Fibroblast of gingiva (primary cell): ENCODE measurements at regions not wholly inside any gene's neighbourhood (a gene's known extent, or its start where the extent isn't known, plus 50 kb on each side); places are given as distances from the start of the nearest gene placed in this dataset.
"Not testable (repeated sequence)": the region's sequence is repeated elsewhere in the genome, so short reads cannot be mapped to it uniquely, and the experiment has no call there.

Source experiments
- DNase-seq: peaks from one replicate; pipeline ENCODE4 v3.0.0-alpha.2; 2011; ENCODE audit warnings: low read depth

DNA sequence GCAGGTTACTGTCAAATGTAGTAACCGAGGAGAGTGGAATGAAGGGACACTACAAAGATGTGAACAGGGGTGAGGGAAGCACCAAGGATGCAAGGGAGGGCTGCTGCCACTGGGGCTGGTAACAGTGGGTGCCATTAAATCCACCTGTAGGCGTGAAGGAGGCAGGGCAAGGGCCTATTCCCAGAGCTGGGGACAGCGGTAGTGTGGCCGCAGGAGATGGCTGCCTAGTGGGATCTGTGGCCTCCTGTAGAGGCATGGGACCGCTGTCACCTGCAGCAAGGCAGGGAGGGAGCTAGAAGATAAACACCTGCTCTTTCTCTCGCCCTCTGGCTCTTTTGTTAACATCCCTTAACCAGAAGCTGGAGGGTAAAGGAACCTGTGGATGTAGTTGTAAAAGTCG, 80.5 kb upstream of the CNIH3 start:
- DNase-seq, result no peak

DNA sequence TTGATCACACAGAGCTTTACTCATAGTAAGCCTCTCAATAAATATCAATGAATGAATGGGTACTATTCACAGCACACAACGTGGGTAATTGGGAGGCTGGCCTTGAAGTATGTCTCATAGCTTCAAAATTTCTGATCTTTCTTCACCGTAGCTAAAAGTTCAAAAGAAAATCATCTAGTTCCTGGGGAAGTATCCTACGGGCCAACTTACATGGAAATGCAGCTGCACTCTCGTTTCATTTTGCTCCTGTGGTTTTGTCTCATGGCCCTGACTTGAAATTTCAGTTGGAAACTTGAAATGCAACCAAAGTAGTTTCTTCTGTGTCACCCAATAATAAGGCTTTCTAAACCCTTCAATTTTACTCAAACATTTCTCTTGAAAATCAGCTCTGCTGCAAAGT, 76.1 kb upstream of the CNIH3 start:
- peak; percentile 72 for DNase-seq

DNA sequence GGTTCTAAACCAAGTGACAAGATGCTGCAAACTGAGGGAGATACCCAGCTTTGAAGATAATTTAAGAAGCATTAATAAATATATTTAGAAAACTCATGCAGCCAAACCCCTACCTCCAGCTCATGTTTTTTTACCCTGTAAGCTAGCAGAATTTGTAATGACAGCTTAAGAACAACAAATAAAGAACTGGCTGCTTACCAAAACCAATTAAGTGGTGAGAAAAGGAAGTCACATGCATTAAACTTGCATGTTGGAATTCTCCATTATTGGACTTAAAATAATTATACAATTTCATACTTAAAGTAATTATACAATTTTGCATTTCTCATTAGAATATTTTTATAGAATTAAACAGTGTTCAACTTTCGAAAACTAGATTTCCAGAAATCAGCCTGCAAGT, 75.6 kb upstream of the CNIH3 start:
- no peak for DNase-seq

DNA sequence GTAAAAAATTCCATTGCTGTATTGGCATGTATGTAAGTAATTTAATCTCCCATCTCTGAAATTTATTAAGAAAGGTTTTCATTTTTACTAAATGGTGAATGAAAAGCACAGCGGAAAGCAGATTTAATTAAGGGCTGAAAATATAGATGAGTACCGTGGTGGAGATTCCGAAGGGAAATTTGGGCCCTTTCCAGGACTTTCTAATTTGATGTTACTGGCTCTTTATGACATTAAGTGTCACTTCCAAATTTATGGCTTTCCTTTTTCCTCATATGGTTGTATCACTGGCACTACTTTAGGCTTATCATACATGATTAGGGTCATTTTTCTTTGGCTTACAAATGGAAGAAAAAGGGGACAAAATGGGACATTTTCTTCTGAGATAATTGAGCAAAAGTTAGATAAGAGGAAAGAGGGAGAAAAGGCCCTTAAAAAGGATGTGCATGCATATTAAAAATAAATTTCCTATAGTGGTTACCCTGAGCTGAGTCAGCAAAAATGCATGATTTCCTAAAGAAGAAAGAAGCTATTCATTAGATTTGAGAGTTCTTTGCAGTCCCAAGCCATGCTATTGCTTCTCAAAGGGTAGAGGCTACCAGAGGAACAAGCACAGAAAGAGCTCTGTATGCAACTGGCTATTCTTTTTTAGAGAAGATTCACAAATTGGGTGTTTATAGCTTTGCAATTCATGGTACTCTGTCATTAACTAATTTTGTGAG, 74.9 kb upstream of the CNIH3 start:
- no peak for DNase-seq

DNA sequence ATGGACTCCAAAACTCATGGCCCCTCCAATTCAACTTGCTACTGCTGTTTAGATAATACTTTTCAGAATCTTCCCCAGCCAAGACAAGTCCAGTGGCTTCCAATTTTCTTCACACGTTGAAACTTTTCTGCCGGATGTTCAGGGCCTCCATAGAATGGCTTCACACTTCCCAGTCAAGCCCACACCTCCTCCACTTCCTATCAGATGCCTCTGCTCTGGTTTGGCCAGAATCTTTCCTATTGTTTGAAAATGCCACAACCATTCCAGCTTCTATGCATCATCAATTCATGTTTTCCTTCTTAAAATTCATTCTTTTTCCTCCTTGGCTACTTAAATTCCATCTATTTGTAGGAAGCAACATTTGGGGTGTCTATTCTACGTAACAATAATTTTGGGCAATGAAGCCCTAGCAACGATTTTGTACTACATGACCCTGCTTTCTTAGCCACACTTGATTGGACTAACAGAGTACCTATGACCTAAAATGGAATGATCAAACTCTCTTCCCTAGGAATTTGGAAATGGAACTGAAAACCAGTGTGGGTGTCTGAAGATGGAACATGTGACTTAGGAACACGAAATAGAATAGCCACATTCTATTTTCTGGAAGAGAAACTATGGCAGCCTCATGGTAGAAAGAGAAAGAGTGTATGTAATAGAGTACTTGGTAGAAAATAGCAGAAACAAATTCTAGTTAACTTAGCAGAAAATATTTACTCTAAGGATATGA, 74.1 kb upstream of the CNIH3 start:
- no peak for DNase-seq

DNA sequence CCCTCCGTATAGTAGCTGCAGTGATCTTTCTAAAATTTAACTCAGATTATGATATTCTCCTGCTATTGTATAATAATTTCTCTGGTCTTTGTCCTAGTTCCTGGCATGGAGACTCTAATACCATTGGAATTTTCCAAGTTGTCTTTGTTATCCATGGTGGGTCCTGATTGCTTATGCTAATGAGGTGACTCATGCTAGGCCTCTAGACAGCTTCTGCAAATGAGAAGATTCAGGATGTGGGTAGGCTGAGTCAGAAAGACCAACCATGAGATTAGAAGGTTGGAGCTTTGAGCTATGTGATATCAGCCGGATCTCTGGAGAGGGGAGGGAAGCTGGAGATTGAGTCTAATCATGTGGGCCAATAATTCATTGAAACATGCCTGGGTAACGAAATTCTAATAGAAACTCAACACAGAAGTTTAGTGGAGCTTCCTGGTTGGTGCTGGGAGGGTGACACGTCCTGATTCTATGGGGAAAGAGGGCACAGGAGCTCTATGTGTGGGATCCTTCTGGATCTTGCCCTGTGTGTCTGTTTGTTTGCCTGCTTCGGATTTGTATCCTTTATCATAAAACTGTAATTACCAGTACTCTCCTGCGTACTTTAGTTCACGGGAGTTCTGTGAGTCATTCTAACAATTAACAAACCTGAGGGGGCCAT, 73.2 kb upstream of the CNIH3 start:
- DNase-seq, result peak; percentile 85

DNA sequence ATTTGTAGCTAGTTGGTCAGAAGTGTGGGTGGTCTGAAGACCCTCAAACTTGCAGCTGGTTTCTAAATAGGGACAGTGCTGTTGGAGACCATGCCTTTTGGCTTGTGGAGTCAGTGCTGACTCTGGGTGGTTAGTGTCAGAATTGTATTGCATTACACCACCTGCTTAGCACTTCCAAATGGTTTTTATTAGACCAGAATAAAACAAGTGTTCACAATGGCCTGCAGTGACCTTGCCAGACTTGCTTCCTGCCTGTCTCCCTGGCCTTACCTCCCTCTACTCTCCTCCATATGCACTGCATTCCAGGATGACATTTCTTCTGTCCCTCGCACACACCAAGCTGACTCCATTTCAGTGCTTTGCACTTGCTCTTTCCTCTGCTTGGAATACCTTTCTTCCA, 72.7 kb upstream of the CNIH3 start:
- no peak for DNase-seq

DNA sequence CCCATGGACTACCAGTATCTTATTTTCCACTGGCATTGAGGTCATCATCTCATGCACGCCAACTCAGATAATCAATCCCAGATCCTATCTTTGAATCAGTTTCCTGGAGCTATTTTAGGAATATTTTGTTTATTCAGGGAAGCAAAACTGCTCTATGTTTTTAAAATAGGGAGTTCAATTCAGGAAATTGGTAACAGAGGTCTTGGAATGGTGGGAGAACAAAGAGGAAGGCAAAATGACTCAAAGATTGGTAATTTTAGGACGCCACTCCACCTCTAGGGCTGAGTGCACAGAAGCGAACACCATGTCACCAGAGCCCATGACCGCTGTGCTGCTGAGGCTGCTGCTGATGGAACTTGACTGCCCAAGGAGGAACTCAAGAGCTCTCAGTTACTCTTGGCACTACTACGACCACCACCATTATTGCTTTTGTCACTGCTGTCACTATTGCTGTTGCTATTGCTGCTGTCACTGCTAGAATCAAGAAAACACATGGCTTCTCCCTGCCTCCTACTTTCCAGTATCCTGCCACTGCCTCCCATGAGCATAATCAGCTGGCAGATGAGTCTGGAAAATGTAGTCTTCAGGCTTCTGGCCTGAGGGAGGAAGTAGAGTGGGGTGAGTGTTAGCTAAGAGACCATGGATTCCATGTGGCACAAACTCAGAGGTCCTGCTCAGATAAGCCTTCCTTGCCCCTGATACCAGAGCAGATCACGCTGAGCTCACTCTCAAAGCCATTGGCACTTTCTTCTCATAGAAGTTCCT, 71.6 kb upstream of the CNIH3 start:
- peak; percentile 80 for DNase-seq

DNA sequence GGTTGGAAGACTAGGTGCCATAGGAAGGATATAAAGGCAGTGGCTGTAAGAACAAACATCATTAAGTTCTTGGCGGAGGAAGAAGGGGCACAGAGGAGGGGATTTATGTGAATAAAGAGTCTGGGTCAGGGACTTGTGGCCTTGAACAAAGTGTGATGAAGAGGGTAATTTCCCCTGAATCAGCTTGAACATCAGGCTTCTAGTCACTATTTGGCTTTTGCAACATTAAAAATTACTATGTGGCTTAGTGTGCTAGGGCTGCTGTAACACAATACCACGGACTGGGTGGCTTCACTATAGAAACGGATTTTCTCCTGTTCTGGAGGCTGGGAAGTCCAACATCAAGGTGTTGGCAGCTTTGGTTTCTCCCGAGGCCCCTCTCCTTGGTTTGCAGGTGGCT, 70.5 kb upstream of the CNIH3 start:
- DNase-seq, result no peak

DNA sequence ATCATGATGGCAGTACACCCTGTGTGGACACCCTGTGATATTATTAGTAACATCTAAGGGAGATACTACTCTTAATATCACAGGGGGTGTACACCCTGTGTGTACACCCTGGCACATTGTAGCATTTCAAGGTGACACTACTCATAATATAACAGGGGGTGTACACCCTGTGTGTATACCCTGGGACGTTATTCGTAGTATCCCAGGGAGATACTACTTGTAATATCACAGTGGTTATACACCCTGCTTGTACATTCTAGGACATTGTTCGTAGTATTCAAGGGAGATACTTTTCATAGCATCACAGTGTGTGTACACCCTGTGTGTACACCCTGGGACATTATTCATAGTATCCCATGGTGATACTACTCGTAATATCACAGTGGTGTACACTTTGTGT, 67.4 kb upstream of the CNIH3 start:
- no peak for DNase-seq

DNA sequence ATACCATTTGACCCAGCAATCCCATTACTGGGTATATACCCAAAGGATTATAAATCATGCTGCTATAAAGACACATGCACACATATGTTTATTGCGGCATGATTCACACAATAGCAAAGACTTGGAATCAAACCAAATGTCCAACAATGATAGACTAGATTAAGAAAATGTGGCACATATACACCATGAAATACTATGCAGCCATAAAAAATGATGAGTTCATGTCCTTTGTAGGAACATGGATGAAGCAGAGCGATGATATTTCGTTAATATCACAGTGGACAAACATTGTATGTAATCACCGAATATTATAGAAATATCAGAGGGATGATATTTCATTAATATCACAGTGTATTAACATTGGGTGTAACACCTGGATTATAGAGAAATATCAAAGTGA, 64.9 kb upstream of the CNIH3 start:
- not testable (repeated sequence) for DNase-seq

DNA sequence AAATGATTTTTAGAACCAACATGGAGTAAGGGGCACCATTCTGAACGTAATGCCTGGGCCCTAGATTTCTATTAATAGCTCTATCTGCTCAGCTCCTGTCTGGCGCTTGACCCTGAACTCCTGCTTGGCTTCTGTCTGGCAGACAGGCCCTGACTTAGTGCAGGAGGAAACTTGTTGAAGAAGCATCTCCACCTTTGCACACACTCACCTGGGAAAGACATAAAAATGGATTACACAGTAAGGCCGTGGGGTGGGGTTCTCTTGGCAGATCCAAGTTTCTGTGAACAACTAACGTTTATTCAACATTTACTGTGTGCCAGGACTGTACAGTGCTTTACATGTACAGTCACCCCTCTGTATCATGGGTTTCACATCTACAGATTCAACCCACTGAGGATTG, 62.1 kb upstream of the CNIH3 start:
- no peak for DNase-seq

DNA sequence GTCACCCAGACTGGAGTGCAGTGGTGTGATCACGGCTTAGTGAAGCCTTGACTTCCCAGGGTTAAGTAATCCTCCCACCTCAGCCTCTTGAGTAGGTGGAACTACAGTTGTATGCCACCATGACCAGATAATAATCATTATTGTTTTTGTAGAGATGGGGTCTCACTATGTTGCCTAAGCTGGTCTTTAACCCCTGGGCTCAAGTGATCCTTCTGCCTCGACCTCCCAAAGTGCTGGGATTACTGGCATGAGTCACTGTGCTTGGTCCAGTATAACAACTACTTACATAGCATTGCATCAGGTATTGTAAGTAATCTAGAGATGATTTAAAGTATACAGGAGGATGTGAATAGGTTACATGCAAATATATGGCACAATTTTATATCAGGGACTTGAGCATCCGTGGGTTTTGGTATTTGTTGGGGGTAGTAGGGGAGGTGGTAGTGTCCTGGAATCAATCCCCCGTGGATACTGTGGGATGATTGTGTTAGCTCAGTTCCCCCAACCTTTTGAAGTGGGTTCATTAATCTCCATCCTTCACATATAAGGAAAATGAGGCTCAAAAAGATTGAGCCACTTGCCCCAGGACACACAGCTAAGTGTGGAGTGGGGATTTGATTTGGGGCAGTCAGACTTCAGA, 61.4 kb upstream of the CNIH3 start:
- DNase-seq, result no peak

DNA sequence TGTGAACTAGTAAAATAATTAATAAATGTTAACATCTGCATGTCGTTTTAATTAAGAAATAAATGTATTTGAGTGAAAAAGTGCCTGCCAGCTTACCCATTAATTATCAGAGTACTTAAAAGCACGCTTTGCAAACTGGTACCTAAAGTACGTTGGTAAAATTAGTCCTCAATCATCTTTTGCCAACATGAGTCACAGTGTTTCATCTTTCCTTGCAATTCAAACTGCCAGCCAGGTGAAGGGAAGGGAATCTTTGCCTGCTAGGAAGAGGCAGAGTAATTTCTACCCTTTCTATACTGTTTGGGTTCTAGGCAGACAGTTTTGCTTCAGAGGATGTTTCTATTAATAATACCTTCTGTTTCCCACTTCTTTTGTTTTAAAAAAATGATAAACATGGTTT, 57.2 kb upstream of the CNIH3 start:
- DNase-seq, result no peak

DNA sequence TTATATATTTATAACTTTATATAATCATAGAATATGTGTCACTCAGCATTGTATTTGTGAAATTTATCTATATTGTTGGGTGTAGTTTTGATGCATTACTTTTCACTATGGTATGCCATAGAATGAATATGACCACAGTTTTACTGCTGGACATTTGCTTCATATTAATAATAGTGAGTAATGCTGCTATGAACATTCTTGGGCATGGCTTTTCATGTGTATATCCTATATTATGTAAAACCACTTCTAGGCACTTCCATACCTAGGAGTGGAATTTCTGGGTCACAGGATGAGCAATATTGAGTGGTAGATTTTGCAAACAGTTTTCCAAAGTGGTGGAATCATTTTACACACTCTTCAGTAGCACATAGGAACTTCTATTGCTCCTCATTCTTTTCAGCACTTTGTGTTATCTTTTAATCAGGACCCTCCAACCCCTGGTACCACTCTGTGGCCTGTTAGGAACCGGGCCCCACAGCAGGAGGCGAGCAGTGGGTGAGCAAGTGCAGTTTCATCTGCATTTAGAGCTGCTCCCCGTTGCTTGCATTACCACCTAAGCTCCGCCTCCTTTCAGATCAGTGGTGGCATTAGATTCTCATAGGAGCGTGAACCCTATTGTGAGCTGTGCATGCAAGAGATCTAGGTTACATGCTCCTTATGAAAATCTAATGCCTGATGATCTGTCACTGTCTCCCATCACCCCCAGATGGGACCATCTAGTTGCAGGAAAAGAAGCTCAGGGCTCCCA, 56.0 kb upstream of the CNIH3 start:
- DNase-seq, result peak; percentile 19

DNA sequence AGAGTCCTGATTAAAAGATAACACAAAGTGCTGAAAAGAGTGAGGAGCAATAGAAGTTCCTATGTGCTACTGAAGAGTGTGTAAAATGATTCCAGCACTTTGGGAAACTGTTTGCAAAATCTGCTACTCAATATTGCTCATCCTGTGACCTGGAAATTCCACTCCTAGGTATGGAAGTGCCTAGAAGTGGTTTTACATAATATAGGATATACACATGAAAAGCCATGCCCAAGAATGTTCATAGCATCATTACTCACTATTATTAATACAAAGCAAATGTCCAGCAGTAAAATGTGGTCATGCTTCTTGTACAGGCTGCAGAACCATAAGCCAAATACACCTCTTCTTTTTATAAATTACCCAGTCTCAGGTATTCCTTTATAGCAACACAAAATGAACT, 53.2 kb upstream of the CNIH3 start:
- not testable (repeated sequence) for DNase-seq

DNA sequence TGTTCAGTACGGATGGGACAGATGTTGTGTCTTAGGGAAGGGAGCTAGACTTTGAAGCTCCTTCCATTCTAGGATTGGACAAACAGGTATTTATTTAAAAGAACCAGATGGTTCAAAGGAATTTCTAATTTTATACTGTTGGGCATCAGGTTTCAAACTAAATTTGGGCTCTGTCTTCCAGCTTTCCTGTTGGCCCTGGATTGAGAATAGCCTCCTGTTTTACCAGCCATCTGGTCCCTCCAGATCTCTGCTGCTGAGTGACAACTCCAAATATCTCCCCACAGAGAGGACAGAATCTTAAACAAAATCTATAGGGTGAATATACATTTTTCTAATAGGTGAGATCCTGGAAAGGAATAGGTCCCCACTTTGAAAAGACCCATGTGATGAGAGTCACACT, 52.5 kb upstream of the CNIH3 start:
- DNase-seq, result no peak

DNA sequence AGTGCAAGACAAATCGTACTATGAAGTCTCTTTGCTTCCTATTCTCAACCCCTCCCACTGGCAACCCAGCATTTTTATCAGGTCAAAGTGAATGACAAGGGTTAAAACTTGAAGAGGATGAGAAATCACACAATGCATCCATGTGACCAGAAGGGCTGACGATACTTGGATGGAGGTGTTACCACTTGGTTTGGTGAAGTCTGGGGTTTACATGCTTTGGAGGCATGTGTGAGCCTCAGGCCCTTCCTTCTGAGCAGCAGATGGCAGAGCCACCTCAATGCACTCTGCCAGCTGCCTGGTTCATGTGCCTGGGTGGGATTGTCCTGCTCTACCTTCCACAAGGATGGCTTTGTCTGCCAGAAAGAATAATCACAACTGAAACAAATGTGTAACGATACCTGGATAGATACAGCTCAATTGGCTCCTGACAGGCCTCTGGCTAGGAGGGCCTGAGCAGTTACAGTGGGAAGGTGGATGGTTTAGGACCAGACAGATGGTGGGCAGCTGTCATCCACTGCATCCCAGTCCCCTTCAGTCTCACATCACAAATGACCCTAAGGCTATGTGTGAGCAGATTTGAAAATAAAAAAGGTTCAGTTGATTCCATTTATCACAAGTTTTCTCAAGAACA, 51.5 kb upstream of the CNIH3 start:
- DNase-seq, result no peak

DNA sequence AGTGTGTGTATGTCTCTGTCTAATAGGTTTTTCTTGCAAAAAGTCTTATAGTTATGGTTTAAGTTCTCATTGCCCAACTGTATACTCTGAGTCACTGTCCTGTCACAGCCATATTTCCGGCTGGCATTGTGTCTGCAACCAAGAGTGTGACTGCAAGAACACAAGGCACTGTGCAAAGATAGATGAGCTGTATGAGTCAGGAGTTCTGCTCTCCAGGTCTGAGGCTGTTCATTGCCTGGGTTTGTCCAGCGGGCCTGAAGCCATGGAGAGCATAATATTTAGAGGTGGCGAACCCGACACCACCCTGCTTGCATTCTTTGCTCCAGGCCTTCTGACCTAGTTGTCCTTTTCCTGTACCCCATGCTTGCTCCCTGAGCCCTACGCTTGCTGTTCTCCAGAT, 50.9 kb upstream of the CNIH3 start:
- peak; percentile 93 for DNase-seq

DNA sequence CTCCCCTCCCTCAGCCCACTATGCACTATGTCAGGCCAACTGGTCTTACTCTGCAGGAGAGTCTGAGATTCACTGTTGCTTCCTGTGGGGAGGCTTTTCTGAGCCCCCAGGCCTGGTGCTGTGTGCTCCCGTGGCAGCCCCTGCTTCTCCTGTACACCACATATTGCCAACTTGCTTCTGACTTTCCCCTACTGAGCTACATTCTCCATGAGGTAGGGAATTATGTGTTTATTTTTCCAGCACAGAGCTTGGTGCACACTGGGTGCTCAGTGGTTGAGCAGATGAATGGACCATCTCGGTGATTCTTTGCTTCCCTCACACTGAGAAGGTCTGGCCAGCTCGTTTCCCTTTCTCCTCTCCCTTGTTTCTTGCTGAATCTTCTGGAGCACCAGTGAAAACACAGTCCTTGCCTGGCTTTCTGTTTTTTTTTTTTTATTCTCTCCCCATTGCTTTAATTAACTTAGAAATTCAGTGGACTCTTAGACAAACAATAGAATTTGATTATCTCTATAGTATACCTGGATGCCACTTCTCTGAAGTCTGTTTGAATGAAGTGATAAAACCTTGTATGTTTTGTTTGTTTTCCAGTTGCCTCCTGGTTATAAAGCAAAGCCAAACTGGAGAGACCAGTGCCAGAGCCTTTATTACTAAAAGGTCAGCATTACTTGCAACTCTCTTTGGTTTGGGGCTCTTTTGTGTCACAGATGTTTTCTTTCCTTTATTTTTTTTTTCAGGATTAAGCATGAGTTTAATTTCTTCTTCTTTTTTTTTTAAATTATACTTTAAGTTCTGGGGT, 50.3 kb upstream of the CNIH3 start:
- peak; percentile 21 for DNase-seq
